ENCODE measurements at regions not wholly inside any gene's neighbourhood (a gene's known extent, or its start where the extent isn't known, plus 50 kb on each side); places are given as distances from the start of the nearest gene placed in this dataset.
"Not testable (repeated sequence)": the region's sequence is repeated elsewhere in the genome, so short reads cannot be mapped to it uniquely, and the experiment has no call there.

- H3K4me1 ChIP-seq (ENCODE audit: control insufficient read depth, insufficient read depth, low read length): no peaks in the 10 kb centered on the region
- H3K4me3 ChIP-seq (ENCODE audit: low read length): no peak overlapping the region
- no peaks in the 10 kb centered on the region for H3K27me3 ChIP-seq (ENCODE audit: control insufficient read depth, insufficient read depth, low read length)
- H3K36me3 ChIP-seq (ENCODE audit: control insufficient read depth, insufficient read depth, low read length): no peaks in the 10 kb centered on the region
- H3K27ac ChIP-seq (ENCODE audit: low read depth, low read length): no peak overlapping the region
- H3K9ac ChIP-seq (ENCODE audit: low read length): no peak overlapping the region
Observed at GRCh38 chr2:194545978-194546377, 1111.0 kb upstream of the SLC39A10 start.

- Histone ChIP-seq H3K4me3 (ENCODE audit: low read length) (no peak overlapping the region), H3K9ac (ENCODE audit: low read length) (no peak overlapping the region), H3K4me1 (ENCODE audit: control insufficient read depth, insufficient read depth, low read length) (no peaks in the 10 kb centered on the region), H3K27me3 (ENCODE audit: control insufficient read depth, insufficient read depth, low read length) (no peaks in the 10 kb centered on the region), H3K27ac (ENCODE audit: low read depth, low read length) (no peak overlapping the region), H3K36me3 (ENCODE audit: control insufficient read depth, insufficient read depth, low read length) (no peaks in the 10 kb centered on the region)
Observed at GRCh38 chr2:194539425-194539824, 1117.6 kb upstream of the SLC39A10 start.

GRCh38 chr2:194526121-194526520, 1130.9 kb upstream of the SLC39A10 start:
- Histone ChIP-seq H3K36me3 (ENCODE audit: control insufficient read depth, insufficient read depth, low read length) (no peaks in the 10 kb centered on the region), H3K27ac (ENCODE audit: low read depth, low read length) (no peak overlapping the region), H3K27me3 (ENCODE audit: control insufficient read depth, insufficient read depth, low read length) (no peaks in the 10 kb centered on the region), H3K4me1 (ENCODE audit: control insufficient read depth, insufficient read depth, low read length) (no peaks in the 10 kb centered on the region), H3K9ac (ENCODE audit: low read length) (no peak overlapping the region), H3K4me3 (ENCODE audit: low read length) (no peak overlapping the region)

- Histone ChIP-seq H3K4me3 (ENCODE audit: low read length) (no peak overlapping the region), H3K27ac (ENCODE audit: low read depth, low read length) (no peak overlapping the region), H3K27me3 (ENCODE audit: control insufficient read depth, insufficient read depth, low read length) (no peaks in the 10 kb centered on the region), H3K9ac (ENCODE audit: low read length) (no peak overlapping the region), H3K4me1 (ENCODE audit: control insufficient read depth, insufficient read depth, low read length) (no peaks in the 10 kb centered on the region), H3K36me3 (ENCODE audit: control insufficient read depth, insufficient read depth, low read length) (no peaks in the 10 kb centered on the region)
Observed at GRCh38 chr2:194514281-194514680, 1142.7 kb upstream of the SLC39A10 start.

- not testable (repeated sequence) for H3K4me3 ChIP-seq (ENCODE audit: low read length); H3K36me3 ChIP-seq (ENCODE audit: control insufficient read depth, insufficient read depth, low read length); H3K27me3 ChIP-seq (ENCODE audit: control insufficient read depth, insufficient read depth, low read length); H3K9ac ChIP-seq (ENCODE audit: low read length); H3K27ac ChIP-seq (ENCODE audit: low read depth, low read length); H3K4me1 ChIP-seq (ENCODE audit: control insufficient read depth, insufficient read depth, low read length)
Observed at GRCh38 chr2:194511070-194511469, 1146.0 kb upstream of the SLC39A10 start.

GRCh38 chr2:194504876-194505275, 1152.2 kb upstream of the SLC39A10 start:
- not testable (repeated sequence) for H3K36me3 ChIP-seq (ENCODE audit: control insufficient read depth, insufficient read depth, low read length); H3K9ac ChIP-seq (ENCODE audit: low read length); H3K27ac ChIP-seq (ENCODE audit: low read depth, low read length); H3K27me3 ChIP-seq (ENCODE audit: control insufficient read depth, insufficient read depth, low read length); H3K4me3 ChIP-seq (ENCODE audit: low read length); H3K4me1 ChIP-seq (ENCODE audit: control insufficient read depth, insufficient read depth, low read length)

GRCh38 chr2:194495046-194495445, 1162.0 kb upstream of the SLC39A10 start:
- Histone ChIP-seq H3K9ac (ENCODE audit: low read length) (no peak overlapping the region), H3K4me1 (ENCODE audit: control insufficient read depth, insufficient read depth, low read length) (no peaks in the 10 kb centered on the region), H3K4me3 (ENCODE audit: low read length) (no peak overlapping the region), H3K27ac (ENCODE audit: low read depth, low read length) (no peak overlapping the region), H3K27me3 (ENCODE audit: control insufficient read depth, insufficient read depth, low read length) (no peaks in the 10 kb centered on the region), H3K36me3 (ENCODE audit: control insufficient read depth, insufficient read depth, low read length) (no peaks in the 10 kb centered on the region)

GRCh38 chr2:194494401-194494800, 1162.6 kb upstream of the SLC39A10 start:
- H3K4me1 ChIP-seq (ENCODE audit: control insufficient read depth, insufficient read depth, low read length): no peaks in the 10 kb centered on the region
- no peak overlapping the region for H3K4me3 ChIP-seq (ENCODE audit: low read length)
- H3K27me3 ChIP-seq (ENCODE audit: control insufficient read depth, insufficient read depth, low read length): no peaks in the 10 kb centered on the region
- no peaks in the 10 kb centered on the region for H3K36me3 ChIP-seq (ENCODE audit: control insufficient read depth, insufficient read depth, low read length)
- no peak overlapping the region for H3K9ac ChIP-seq (ENCODE audit: low read length)
- H3K27ac ChIP-seq (ENCODE audit: low read depth, low read length): no peak overlapping the region

- Histone ChIP-seq H3K4me3 (ENCODE audit: low read length) (no peak overlapping the region), H3K9ac (ENCODE audit: low read length) (no peak overlapping the region), H3K36me3 (ENCODE audit: control insufficient read depth, insufficient read depth, low read length) (no peaks in the 10 kb centered on the region), H3K27ac (ENCODE audit: low read depth, low read length) (no peak overlapping the region), H3K27me3 (ENCODE audit: control insufficient read depth, insufficient read depth, low read length) (no peaks in the 10 kb centered on the region), H3K4me1 (ENCODE audit: control insufficient read depth, insufficient read depth, low read length) (no peaks in the 10 kb centered on the region)
Observed at GRCh38 chr2:194491409-194492115, 1165.5 kb upstream of the SLC39A10 start.

GRCh38 chr2:194486326-194486725, 1170.7 kb upstream of the SLC39A10 start:
- Histone ChIP-seq H3K4me1 (ENCODE audit: control insufficient read depth, insufficient read depth, low read length) (no peaks in the 10 kb centered on the region), H3K9ac (ENCODE audit: low read length) (no peak overlapping the region), H3K27me3 (ENCODE audit: control insufficient read depth, insufficient read depth, low read length) (no peaks in the 10 kb centered on the region), H3K36me3 (ENCODE audit: control insufficient read depth, insufficient read depth, low read length) (no peaks in the 10 kb centered on the region), H3K27ac (ENCODE audit: low read depth, low read length) (no peak overlapping the region), H3K4me3 (ENCODE audit: low read length) (no peak overlapping the region)

GRCh38 chr2:194483041-194483440, 1174.0 kb upstream of the SLC39A10 start:
- H3K9ac ChIP-seq (ENCODE audit: low read length): no peak overlapping the region
- H3K4me1 ChIP-seq (ENCODE audit: control insufficient read depth, insufficient read depth, low read length): no peaks in the 10 kb centered on the region
- no peaks in the 10 kb centered on the region for H3K27me3 ChIP-seq (ENCODE audit: control insufficient read depth, insufficient read depth, low read length)
- no peaks in the 10 kb centered on the region for H3K36me3 ChIP-seq (ENCODE audit: control insufficient read depth, insufficient read depth, low read length)
- H3K4me3 ChIP-seq (ENCODE audit: low read length): no peak overlapping the region
- no peak overlapping the region for H3K27ac ChIP-seq (ENCODE audit: low read depth, low read length)

GRCh38 chr2:194465641-194466040, 1191.4 kb upstream of the SLC39A10 start:
- Histone ChIP-seq H3K27me3 (ENCODE audit: control insufficient read depth, insufficient read depth, low read length) (no peaks in the 10 kb centered on the region), H3K4me1 (ENCODE audit: control insufficient read depth, insufficient read depth, low read length) (no peaks in the 10 kb centered on the region), H3K4me3 (ENCODE audit: low read length) (no peak overlapping the region), H3K36me3 (ENCODE audit: control insufficient read depth, insufficient read depth, low read length) (no peaks in the 10 kb centered on the region), H3K27ac (ENCODE audit: low read depth, low read length) (no peak overlapping the region), H3K9ac (ENCODE audit: low read length) (no peak overlapping the region)

GRCh38 chr2:194464964-194465638, 1191.9 kb upstream of the SLC39A10 start:
- no peaks in the 10 kb centered on the region for H3K36me3 ChIP-seq (ENCODE audit: control insufficient read depth, insufficient read depth, low read length)
- H3K27ac ChIP-seq (ENCODE audit: low read depth, low read length): no peak overlapping the region
- H3K4me3 ChIP-seq (ENCODE audit: low read length): no peak overlapping the region
- no peak overlapping the region for H3K9ac ChIP-seq (ENCODE audit: low read length)
- H3K27me3 ChIP-seq (ENCODE audit: control insufficient read depth, insufficient read depth, low read length): no peaks in the 10 kb centered on the region
- no peaks in the 10 kb centered on the region for H3K4me1 ChIP-seq (ENCODE audit: control insufficient read depth, insufficient read depth, low read length)
